ENCODE measurements at regions not wholly inside any gene's neighbourhood (a gene's known extent, or its start where the extent isn't known, plus 50 kb on each side); places are given as distances from the start of the nearest gene placed in this dataset.

- intact Hi-C loops (cut with DNase I), result no loop called here
- H3K4me1 ChIP-seq, result peaks cover 15% of the 10 kb centered on the region
- H3K27me3 ChIP-seq, result no peaks in the 10 kb centered on the region
- no peak for DNase-seq (ENCODE audit: extremely low spot score in 2 of 2)
- H3K4me3 ChIP-seq, result no peak overlapping the region
- H3K9me3 ChIP-seq, result no peaks in the 10 kb centered on the region
- no peaks in the 10 kb centered on the region for H3K36me3 ChIP-seq
- no peak overlapping the region for H3K27ac ChIP-seq
- no peak for TF ChIP-seq POLR2AphosphoS5 (IDR thresholded peaks at IDR 0.05; ENCODE audit: insufficient read depth in 1 of 2, low read depth in 1 of 2)
- no peak for TF ChIP-seq POLR2A (IDR thresholded peaks at IDR 0.05)
- TF ChIP-seq CTCF (IDR thresholded peaks at IDR 0.05), result no peak
Measured at GRCh38 chr15:70160267-70160666, 62.5 kb upstream of the TLE3 start.

- Histone ChIP-seq H3K36me3 (no peaks in the 10 kb centered on the region), H3K27me3 (no peaks in the 10 kb centered on the region), H3K4me3 (no peak overlapping the region), H3K4me1 (peaks cover 17% of the 10 kb centered on the region), H3K27ac (no peak overlapping the region), H3K9me3 (no peaks in the 10 kb centered on the region)
- no peak for DNase-seq (ENCODE audit: extremely low spot score in 2 of 2)
- intact Hi-C loops (cut with DNase I), result loop anchor here (5.0 kb wide), 2 partner anchors 37 to 362 kb away; no protein-coding TSS in a partner anchor
- TF ChIP-seq CTCF (IDR thresholded peaks at IDR 0.05) (no peak), POLR2AphosphoS5 (IDR thresholded peaks at IDR 0.05; ENCODE audit: insufficient read depth in 1 of 2, low read depth in 1 of 2) (no peak), POLR2A (IDR thresholded peaks at IDR 0.05) (no peak)
Measured at GRCh38 chr15:70159713-70160009, 61.9 kb upstream of the TLE3 start.

- no peak for TF ChIP-seq POLR2A (IDR thresholded peaks at IDR 0.05)
- TF ChIP-seq CTCF (IDR thresholded peaks at IDR 0.05), result no peak
- TF ChIP-seq POLR2AphosphoS5 (IDR thresholded peaks at IDR 0.05; ENCODE audit: insufficient read depth in 1 of 2, low read depth in 1 of 2), result no peak
- H3K36me3 ChIP-seq, result no peaks in the 10 kb centered on the region
- no peaks in the 10 kb centered on the region for H3K9me3 ChIP-seq
- peaks cover 22% of the 10 kb centered on the region for H3K4me1 ChIP-seq
- no peak for DNase-seq (ENCODE audit: extremely low spot score in 2 of 2)
- H3K27ac ChIP-seq, result no peak overlapping the region
- intact Hi-C loops (cut with DNase I), result loop anchor here (5.0 kb wide), 2 partner anchors 37 to 362 kb away; no protein-coding TSS in a partner anchor
- no peaks in the 10 kb centered on the region for H3K27me3 ChIP-seq
- no peak overlapping the region for H3K4me3 ChIP-seq
Measured at GRCh38 chr15:70159001-70159712, 61.4 kb upstream of the TLE3 start.

GRCh38 chr15:70158309-70159000, 60.7 kb upstream of the TLE3 start:
- Histone ChIP-seq H3K4me3 (no peak overlapping the region), H3K27ac (no peak overlapping the region), H3K4me1 (peaks cover 26% of the 10 kb centered on the region), H3K36me3 (no peaks in the 10 kb centered on the region), H3K9me3 (no peaks in the 10 kb centered on the region), H3K27me3 (no peaks in the 10 kb centered on the region)
- DNase-seq (ENCODE audit: extremely low spot score in 2 of 2), result no peak
- TF ChIP-seq POLR2AphosphoS5 (IDR thresholded peaks at IDR 0.05; ENCODE audit: insufficient read depth in 1 of 2, low read depth in 1 of 2) (no peak), POLR2A (IDR thresholded peaks at IDR 0.05) (no peak), CTCF (IDR thresholded peaks at IDR 0.05) (no peak)
- intact Hi-C loops (cut with DNase I), result loop anchor here (5.0 kb wide), 2 partner anchors 36 to 361 kb away; no protein-coding TSS in a partner anchor
